ENCODE measurements at regions not wholly inside any gene's neighbourhood (a gene's known extent, or its start where the extent isn't known, plus 50 kb on each side); places are given as distances from the start of the nearest gene placed in this dataset.
"Not testable (repeated sequence)": the region's sequence is repeated elsewhere in the genome, so short reads cannot be mapped to it uniquely, and the experiment has no call there.

DNA sequence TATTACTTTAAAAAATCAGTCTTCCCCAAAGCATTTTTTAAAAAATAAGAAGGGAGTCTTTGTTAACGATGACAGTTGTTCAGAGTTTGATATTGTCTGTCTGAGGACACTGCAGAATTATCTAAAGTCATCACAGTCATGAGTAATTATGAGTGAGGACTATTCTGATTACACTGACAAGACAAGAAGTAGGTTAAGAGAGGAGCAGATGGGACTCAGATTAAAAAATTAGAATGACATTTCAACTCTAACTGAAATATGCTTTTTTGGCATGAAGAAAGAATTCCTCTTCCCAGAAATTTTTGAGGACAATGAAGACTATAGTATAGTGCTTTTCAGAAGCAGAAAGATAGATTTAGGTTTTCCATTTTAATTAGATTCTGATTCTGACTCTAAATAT lies 456.5 kb downstream of the EPHA7 start:
- no peak for DNase-seq (ENCODE audit: extremely low read depth, low read depth)

DNA sequence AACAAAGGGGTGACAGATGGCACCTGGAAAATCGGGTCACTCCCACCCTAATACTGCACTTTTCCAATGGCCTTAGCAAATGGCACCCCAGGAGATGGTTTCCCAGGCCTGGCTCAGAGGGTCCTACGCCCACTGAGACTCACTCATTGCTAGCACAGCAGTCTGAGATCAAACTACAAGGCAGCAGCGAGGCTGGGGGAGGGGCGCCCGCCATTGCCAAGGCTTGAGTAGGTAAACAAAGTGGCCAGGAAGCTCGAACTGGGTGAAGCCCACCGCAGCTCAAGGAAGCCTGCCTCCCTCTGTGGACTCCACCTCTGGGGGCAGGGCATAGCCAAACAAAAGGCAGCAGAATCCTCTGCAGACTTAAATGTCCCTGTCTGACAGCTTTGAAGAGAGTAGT lies 467.2 kb downstream of the EPHA7 start:
- not testable (repeated sequence) for DNase-seq (ENCODE audit: extremely low read depth, low read depth)

GRCh38 chr6:92945799-92946198 lies 473.6 kb downstream of the EPHA7 start:
- DNase-seq (ENCODE audit: extremely low read depth, low read depth): no peak

GRCh38 chr6:92944132-92944531 lies 475.2 kb downstream of the EPHA7 start:
- DNase-seq (ENCODE audit: extremely low read depth, low read depth): no peak

GRCh38 chr6:92942549-92942948 lies 476.8 kb downstream of the EPHA7 start:
- no peak for DNase-seq (ENCODE audit: extremely low read depth, low read depth)

- no peak for DNase-seq (ENCODE audit: extremely low read depth, low read depth)
These were observed 484.7 kb downstream of the EPHA7 start for GRCh38 chr6:92934625-92935024.

GRCh38 chr6:92930171-92930570 lies 489.2 kb downstream of the EPHA7 start:
- DNase-seq (ENCODE audit: extremely low read depth, low read depth): no peak

DNA sequence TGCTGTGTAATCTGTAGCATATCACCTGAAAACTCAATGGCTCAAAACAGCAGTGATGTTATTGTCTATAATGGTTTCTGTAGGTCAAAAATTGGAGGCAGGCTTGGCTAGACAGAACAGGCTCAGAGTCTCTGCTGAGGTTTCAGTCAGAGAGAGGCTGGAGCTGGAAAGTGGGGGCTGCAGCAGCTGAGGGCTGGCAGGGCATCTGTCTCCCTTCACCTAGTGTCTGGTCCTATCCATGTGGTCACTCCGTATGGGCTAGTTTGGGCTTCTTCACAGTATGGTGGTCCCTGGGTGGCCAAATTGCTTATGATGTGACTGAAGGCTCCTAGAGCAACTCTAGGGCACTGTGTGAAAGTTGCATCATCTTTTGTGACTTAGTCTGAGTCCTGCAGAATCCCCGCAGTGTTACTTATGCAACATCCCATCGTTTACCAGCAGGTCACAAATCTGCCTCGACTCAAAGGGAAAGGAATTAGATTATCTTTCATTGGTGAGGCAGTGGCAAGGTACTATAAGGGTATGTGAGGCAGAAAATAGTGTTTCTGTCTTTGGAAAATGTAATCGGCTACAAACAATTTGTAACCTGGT lies 497.0 kb downstream of the EPHA7 start:
- no peak for DNase-seq (ENCODE audit: extremely low read depth, low read depth)

GRCh38 chr6:92915466-92915865 lies 503.9 kb downstream of the EPHA7 start:
- DNase-seq (ENCODE audit: extremely low read depth, low read depth): no peak

- DNase-seq (ENCODE audit: extremely low read depth, low read depth): no peak
These were observed 508.1 kb downstream of the EPHA7 start for GRCh38 chr6:92911301-92911700.

DNA sequence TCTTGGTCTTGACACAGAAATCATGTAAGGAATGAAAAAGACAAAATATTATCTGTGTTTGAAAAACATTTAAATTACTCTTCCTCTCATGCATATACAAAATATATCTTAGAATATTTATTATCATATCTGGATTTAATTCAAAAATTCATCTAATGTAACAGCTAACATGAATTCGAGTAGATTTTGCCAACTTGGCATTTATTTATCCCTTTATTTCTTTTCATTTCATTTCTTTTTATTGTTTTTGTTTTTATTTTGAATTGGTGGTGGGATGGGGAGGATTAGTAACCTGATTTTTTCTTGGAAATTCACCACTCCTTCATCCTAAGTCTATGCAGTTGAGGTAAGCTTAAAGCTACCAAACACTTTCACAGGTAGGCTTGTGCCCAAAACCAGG lies 508.7 kb downstream of the EPHA7 start:
- DNase-seq (ENCODE audit: extremely low read depth, low read depth): no peak

DNA sequence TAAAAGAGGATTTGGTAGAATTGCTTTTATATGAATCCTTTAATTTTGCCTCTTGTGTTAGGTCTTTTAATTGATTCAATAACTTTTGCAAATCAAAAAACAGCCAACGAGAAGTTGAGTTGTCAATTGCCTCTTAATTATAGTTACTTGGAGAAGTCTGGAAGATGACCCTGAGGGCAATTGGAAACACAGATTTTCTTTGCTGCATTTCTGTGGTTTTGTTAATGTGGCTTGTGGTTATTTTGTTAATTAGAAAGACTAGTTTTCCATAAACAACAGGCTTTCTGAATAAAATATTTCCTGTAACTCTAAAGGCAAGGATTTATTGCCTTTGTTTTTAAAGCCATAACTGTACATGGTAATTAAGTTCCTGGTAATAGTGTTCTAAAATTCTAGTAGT lies 513.0 kb downstream of the EPHA7 start:
- DNase-seq (ENCODE audit: extremely low read depth, low read depth): no peak

DNA sequence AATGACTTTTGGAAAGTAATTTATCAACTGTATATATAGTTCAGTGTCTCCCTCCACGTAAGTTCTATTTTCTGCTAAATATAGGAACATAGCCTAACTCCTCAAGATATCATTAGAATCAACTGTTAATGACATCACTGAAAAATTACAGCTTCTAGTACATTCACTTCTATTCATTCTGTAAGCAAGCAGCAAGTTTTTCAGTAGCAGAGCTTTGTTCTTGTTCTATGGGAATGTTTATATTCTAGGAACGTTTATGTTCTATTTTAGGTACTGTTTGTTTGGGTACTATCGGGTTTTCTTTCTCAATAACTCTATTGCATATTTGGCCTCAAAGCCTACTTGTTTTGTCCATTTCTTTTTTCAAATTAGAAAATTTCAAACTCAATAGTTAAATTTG lies 525.6 kb downstream of the EPHA7 start:
- no peak for DNase-seq (ENCODE audit: extremely low read depth, low read depth)

DNA sequence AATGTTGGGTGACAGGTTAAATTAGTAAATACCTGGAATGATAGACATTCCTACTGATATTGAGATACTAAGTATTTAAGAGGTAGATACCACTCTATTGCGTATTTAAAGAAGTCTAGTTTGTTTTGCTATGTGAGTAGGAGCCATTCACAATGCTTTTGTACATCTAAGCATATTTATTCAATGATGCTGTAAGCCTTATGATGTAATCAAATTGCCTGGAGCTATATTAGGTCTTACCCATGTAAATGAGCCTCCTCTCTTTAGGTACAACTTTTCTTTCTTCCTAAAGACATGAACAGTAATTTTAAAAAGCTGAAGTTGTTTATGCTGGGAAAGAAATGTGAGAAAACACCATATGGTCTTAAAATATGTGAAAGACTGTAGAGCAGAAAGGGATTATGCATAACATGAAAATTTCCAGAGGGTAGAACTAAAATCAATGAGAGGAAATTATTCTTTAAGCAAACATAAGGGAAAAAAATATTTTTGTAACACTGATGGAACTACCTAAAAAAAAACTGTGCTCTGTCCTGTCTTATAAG lies 526.7 kb downstream of the EPHA7 start:
- DNase-seq (ENCODE audit: extremely low read depth, low read depth): no peak

DNA sequence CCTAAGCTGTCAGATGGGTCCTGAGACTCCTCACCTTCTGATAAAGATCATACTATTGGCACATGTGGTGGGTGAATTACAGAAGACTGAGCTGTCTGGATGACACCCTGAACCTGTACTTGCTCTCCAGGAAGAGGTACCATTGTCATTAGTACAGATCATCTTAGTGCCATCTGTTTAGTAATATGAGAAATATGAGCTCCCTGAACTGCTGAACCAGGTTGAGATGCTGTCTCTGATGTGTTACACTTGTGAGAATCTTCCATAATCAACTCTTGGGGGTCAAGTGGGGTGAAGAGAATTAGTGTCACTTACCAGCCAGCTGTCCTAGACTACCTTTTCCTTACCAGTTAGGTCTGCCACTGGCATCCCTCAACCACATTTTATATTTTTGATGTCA lies 531.0 kb downstream of the EPHA7 start:
- no peak for DNase-seq (ENCODE audit: extremely low read depth, low read depth)

DNA sequence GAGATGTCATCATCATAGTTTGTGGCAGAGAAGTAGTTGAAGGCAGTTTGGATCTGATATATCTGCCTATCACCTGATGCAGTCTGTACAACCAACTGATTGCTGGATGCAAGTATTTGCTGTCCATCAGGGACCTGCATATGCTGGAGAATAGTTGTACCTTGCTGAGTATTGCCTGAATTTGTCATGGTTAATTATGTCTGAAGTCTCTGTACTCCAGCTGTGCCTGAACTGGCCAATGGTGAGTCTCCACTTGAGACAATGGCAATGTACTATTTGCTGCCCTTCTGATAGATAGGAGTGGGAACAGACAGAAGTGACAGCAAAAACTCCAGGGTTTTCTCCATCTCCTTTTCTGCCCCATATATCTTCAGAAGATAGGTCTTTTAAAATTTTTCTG lies 531.5 kb downstream of the EPHA7 start:
- no peak for DNase-seq (ENCODE audit: extremely low read depth, low read depth)

DNA sequence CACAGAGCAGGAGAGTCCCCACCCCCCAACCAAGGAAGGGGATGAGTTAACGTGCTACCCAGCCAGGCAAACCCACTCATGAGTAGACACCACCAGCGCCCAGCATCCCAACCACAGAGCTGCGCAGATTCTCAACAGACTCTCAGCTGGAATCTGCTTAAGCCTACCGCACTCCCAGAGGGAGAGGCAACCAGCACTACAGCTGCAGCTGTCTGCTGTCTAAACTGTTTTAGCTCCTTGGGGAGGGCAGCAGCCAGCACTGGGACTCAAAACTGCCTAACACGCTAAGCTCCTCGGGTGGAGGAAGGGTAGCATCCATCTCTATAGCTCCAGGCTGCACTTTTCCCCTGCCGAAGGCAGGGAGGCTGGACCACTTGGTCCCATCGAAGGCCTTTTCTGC lies 539.8 kb downstream of the EPHA7 start:
- no peak for DNase-seq (ENCODE audit: extremely low read depth, low read depth)

GRCh38 chr6:92864966-92865555 lies 554.3 kb downstream of the EPHA7 start:
- DNase-seq (ENCODE audit: extremely low read depth, low read depth): no peak

DNA sequence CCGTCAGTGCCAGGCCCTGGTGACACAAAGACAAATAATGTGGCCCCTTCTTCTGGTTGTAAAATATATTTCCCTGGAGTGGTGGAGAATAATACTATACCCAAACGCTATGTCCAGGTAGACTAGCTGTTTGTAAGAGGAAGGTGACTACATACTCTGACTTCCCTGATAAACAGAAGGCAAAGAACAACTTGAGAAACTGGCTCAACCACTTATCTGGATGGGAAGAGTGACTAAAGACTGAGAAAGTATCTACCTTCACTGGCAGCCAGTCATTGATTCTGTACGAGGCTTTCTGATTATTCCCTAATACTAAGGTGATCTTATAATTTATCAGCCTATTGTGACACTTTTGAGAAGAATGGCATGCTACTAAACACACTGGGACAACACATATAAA lies 569.7 kb downstream of the EPHA7 start:
- no peak for DNase-seq (ENCODE audit: extremely low read depth, low read depth)

DNA sequence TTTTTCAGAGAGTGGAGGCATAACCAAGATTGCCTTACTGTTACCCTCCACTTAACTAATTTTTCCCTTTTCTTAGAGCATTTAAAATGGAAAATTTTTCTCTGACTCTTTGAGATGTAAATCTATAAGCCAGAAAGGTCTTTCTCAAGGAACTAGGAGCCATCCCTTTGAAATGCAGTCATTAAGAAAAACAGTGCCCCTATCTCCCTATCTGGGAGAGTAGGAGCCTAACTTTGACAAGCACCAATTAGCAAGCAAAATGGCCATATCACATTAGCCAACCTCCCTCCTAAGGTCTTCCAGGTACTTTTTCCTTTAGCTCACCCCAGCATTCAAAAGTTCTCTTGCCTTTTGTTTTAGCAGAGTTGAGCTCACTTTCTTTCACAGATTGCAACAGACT lies 570.5 kb downstream of the EPHA7 start:
- DNase-seq (ENCODE audit: extremely low read depth, low read depth): no peak

DNA sequence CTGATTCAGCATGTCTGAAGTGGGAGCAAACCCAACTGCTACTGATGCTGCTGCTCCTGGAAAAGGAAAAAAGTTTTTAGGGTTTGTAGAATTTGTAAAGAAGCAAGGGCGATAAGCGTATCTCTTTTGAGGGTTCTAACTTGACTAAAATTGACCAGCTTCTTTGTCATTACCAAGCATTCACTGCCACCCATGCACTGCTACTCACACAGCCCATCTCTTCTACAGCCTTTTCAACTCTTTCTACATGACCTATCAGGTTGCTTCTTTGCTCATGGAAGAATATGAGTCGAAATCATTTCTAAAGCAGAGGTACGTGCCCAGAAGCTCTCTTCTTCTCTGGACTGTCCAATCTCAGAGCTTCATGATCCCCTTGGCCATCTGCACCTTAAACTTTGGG lies 570.9 kb downstream of the EPHA7 start:
- no peak for DNase-seq (ENCODE audit: extremely low read depth, low read depth)

GRCh38 chr6:92847988-92848387 lies 571.4 kb downstream of the EPHA7 start:
- no peak for DNase-seq (ENCODE audit: extremely low read depth, low read depth)
